Stimulated activated CD8-positive, alpha-beta memory T cell treated with anti-CD3 and anti-CD28 coated beads, Interleukin-12 subunit alpha, Interleukin-12 subunit beta, amount 100 ng/mL, for 4 hours (primary cell): ENCODE measurements at regions not wholly inside any gene's neighbourhood (a gene's known extent, or its start where the extent isn't known, plus 50 kb on each side); places are given as distances from the start of the nearest gene placed in this dataset.

Source experiments
- DNase-seq: peaks from one replicate; pipeline ENCODE4 v3.0.0-alpha.2; 2020; ENCODE audit warnings: low read depth

DNA sequence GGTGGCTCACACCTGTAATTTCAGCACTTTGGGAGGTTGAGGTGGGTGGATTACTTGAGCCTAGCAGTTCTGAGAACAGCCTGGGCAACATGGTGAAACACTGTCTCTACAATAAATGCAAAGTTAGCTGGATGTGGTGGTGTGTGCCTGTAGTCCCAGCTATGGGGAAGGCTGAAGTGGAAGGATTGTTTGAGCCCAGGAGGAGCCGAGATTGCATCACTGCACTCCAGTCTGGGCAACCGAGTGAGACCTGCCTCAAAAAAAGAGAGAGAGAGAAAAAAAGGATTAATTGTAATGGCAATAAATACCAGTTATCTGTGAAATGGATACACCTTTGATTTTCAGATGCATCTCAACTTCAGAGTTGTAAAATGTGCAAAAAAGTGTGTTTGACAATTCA lies 58.8 kb downstream of the SPRY1 start:
- no peak for DNase-seq

GRCh38 chr4:123462007-123462406 lies 65.4 kb downstream of the SPRY1 start:
- DNase-seq: no peak

GRCh38 chr4:123463869-123464268 lies 67.3 kb downstream of the SPRY1 start:
- DNase-seq: no peak

- DNase-seq: no peak
Observed at GRCh38 chr4:123465416-123465815, 68.8 kb downstream of the SPRY1 start.

DNA sequence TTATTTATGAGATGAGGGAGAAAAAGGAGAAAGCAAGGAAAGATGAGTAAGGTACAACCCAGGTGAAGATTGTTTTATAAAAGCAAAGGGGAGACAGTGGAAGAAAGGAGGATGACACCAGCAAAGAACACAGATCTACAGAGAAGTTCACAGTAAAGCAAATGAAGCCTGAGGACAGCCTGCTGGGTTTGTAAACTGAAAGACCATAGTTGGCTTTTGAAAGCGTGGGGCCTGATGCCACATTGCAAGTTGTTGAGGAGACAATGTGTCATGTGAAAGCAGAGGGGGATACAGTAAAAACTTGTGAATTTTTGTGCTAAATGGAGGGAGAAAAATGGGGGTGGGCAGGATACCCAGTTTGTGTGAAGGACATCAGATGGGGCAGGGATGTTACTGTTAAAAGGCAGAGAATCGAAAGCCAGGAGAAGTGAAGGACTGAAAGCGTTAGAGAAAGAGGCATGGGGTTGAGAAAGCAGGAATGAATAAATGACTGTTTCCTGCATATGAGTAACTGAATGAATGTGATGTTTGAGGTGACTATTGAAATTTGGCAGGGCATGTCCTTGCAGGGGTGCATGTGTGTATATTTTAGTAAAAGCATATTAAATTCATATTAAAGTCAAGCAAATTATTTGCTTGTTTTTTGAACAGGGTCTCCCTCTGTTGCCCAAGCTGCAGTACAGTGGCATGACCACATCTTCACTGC lies 69.6 kb downstream of the SPRY1 start:
- no peak for DNase-seq

GRCh38 chr4:123468479-123469031 lies 72.0 kb downstream of the SPRY1 start:
- DNase-seq: no peak

DNA sequence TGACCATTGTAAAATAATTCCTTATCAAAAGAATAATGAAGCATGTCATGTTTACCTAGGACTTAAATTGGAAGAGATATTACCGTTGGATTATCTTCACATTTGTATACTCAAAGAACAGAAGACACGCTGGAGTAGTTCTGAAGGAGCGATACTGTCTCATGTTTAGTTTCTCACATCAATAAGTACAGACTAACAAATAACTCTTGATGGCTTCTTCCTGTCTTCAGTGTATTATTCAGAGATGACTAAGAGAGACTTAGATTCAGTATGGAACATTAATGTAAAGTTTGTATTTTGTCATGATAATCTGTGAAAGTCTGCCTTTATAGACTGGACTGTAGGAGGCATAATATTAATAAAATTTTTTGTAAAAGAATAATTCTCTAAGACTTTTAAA lies 72.7 kb downstream of the SPRY1 start:
- DNase-seq: no peak

DNA sequence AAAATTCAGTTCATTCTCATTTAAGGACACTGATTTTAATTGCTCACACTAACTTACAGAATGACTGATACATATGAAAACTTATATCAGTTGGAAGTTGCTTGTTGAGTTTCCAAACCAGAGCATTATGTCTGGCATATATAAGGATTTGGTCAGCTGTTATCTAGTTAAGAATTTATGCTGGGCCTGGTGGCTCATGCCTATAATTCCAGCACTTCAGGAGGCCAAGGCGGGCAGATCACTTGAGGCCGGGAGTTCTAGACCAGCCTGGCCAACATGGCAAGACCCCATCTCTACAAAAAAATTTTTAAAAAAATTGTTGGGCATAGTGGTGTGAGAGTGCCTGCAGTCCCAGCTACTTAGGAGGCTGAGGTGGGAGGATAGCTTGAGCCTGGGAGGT lies 73.1 kb downstream of the SPRY1 start:
- DNase-seq: no peak

DNA sequence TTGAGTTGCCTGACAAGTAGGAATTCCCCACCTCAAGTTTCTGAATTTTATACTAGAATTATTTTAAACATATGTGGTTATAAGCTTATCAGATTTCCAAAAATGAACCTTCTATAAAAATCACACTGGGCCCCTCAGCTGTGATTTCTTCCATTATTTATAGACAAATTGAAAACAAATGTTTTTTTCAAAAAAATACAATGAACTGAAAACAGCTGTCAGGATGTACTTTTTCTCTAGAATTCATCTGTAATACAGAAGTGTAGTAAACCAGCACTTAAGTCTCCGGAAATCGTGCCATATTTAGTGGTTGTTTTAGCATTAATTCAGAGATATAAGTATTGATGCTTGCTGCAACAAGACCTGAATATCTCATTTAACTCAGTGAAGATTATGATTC lies 74.0 kb downstream of the SPRY1 start:
- DNase-seq: no peak

DNA sequence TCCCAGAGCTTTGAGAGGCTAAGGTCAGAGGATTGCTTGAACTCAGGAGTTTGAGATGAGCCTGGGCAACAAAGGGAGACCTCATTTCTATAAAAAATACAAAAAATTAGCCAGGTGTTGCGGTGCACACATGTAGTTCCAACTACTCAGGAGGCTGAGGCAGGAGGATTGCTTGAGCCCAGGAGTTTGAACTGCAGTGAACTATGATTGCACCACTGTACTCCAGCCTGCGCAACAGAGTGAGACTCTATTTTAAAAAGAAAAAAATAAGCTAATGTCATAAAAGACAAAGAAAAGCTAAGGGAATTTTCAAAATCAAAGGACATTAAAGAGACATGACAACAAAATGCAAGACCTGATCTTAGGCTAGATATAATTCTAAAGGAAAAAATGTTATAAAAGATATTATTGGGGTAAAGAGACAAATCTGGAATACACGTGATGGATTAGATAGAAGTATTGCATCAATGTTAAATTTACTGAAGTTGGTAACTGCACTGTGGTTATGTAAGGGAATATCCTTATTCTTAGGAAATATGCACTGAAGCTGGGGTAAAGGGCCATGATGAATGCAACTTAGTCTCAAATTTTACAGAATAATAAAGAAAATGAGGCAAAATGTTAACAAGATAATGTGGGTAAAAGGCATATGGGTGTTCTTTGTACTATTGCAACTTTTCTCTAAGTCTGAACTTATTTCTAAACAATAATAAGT lies 75.2 kb downstream of the SPRY1 start:
- DNase-seq: no peak

GRCh38 chr4:123474817-123475216 lies 78.2 kb downstream of the SPRY1 start:
- no peak for DNase-seq

DNA sequence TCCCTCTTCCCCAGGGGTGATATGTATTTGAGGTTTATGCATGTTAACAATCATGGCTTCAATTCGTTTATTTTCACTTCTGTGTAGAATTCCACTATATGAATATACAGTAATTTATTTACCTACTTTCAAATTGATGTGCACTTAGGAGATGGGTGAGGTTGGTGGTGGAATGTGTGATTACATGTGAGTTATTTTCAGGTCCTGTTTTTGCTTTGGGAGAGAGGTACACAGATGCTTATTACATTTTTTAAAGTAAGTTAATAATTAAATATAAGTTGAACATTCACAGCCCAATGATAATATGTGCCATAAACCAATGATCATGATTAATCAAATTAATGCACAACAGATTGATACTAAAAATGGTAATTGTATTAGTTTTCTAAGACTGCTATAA lies 79.5 kb downstream of the SPRY1 start:
- no peak for DNase-seq

DNA sequence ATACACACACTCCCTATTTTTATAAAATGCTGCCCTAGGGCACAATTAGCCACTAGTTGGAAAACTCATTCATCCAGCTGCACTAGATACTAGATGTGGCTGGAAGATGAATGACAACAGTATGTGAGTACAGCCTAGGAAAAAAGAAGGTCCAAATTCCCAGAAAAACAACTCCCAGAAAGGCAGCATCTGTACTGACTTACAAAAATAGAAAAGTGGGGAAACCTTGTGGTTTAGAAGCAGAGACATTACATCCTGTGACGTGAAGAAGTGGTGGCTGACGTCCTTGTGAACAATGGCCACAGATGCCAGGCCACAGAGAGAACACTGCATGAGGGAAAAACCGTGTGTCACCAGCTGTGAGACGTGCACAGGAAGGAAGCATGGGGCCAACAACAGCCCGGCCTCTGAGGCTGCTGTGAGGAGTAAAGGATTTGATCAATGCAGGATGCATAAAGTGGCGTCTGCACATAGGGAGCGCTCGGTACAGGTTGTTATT lies 81.2 kb downstream of the SPRY1 start:
- peak; percentile 40 for DNase-seq

GRCh38 chr4:123478859-123479345 lies 82.3 kb downstream of the SPRY1 start:
- DNase-seq: no peak

- no peak for DNase-seq
Observed at GRCh38 chr4:123479944-123480343, 83.3 kb downstream of the SPRY1 start.

DNA sequence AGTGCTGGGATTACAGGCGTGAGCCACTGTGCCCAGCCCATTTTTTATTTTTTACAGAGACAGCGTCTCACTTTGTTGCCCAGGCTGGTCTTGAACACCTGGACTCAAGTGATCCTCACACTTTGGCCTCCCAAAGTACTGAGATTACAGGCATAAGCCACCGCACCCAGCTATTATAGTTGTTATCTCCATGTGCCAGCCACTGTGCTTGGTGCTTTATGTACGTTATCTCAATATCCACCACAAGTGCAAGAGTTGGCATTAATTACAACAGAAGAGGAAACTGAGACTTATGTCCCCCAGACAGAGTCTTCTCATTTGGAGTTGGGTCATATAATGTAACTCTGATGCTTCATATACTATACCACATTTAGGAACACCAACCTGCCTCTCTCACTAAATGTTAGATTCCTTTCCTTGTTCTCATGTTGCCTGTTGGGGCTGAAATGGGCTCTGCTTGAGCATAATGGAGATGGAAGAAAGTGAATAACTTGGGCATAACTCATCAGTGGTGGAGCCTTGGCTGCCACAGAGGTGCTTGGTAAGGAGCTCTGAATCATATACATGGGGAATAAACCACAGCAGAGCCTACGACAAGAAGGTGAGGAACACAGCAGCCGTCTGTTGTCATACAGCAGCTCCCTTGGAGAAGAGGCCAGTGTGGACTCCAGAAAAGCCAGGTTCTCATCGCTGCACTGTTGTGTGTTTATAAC lies 84.3 kb downstream of the SPRY1 start:
- no peak for DNase-seq

GRCh38 chr4:123481717-123482116 lies 85.1 kb downstream of the SPRY1 start:
- no peak for DNase-seq

- DNase-seq: no peak
Observed at GRCh38 chr4:123484291-123484926, 87.8 kb downstream of the SPRY1 start.

DNA sequence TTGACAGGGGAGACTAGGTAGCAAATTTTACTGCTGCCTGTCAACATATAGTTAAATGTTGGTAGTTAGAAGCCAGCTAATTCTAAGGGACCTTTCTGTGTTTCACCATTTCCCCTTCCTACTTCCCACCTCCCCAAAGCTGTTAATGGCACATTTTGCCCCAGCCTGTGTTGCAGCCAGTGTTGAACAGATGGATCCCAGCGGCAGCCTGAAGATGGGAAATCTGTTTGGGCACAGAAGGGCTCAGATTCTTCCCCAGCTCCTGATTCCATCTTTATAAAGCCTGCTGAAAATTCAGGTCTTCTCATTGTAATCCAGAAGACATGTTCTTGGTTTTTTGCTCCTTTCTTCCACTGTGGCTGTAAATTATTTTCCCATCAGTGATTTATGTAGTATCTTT lies 89.0 kb downstream of the SPRY1 start:
- no peak for DNase-seq

- DNase-seq: no peak
Observed at GRCh38 chr4:123488916-123489315, 92.3 kb downstream of the SPRY1 start.

DNA sequence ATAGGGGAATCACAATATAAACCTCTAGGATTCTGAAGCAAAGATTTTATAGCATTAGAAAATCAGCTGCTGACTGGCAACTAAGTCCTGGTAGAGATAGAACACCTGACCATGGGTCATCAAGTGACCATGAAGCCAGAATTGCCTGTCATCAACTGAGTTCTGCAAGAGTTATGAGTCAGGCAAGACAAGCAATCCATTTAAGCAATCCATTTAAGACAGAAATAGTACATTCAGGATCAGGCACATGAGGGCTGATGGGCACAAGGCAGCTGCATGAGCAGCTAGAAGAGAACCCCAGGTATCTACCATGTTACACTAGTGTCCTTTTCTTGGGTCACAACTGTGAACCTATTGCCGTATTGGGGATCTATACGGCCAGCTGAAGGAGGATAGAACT lies 98.9 kb downstream of the SPRY1 start:
- no peak for DNase-seq

DNA sequence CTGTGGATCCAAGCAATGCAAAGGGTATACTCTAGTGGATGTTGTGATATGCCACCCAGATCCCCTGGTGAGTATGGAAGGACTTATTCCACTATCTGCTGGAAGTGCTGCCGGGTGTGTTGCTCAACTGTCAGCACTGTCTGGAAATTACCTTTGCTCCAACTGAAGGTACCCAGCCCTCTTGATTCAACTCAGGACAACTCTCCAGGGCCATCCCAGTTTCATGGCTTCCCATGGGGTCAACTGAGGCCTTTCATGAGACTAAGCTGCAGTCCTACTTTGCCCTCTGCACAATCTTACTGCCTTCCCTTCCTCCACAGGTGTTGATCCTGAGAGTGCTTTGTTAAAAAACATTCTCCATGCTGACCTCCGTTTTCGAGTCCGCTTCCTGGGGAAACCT lies 99.8 kb downstream of the SPRY1 start:
- DNase-seq: no peak
